ENCODE measurements at regions not wholly inside any gene's neighbourhood (a gene's known extent, or its start where the extent isn't known, plus 50 kb on each side); places are given as distances from the start of the nearest gene placed in this dataset.

- no peak for DNase-seq
Measured at GRCh38 chr4:171629182-171629581, 184.0 kb upstream of the GALNTL6 start.

DNA sequence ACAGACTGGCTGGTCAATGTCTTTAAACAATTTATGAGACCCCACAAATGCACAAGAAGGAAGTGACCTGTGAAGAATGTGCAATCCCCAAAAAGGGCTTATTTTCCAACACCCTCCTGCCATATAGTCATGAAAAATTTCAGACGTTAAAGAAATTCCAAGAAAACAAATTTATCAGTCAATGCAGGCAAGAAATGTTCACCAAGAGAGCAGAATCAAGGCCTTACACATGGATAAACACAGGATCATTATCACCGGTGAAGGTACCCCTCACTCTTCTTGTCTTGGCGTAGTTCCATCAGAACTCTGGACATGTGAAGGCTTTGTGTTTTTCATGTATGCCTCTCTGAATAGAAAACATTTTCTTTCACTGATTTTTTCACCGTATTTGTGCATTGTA is 186.7 kb upstream of the GALNTL6 start:
- DNase-seq: no peak

DNA sequence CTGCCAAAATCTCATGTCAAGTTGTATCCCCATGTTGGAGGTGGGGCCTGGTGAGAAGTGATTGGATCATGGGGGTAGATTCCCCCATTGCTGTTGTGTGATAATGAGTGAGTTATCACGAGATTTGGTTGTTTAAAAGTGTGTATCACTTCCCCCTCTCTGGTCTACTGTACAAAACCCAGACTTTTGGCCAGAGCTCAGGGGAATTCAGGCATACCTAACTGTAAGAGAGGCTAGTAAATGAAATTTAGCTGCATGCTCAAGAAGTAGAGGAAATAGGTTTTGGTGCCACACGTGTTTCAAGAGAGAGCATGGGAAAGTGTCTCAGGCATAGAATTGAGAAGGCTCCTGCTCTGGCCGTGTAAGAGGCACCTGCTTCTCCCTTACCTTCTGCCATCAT is 190.5 kb upstream of the GALNTL6 start:
- no peak for DNase-seq

DNA sequence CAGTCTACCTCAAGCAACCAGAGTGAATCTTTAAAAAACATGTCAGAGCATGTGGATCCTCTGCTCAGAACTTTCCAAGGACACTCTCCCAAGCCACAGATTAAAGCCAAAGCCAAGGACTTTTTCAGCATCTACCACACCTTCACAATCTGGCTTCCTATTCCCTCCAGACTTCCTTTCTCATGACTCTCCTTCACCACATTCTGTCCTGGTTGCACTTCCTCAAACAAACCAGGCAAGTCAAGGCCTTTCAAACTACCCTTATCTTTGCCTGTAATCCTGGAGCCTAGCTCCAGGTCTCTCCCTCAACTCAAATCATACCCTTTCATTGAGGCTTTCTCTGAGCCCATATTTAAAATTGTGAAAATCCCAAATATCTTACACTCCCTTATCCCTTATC is 191.6 kb upstream of the GALNTL6 start:
- DNase-seq: no peak

DNA sequence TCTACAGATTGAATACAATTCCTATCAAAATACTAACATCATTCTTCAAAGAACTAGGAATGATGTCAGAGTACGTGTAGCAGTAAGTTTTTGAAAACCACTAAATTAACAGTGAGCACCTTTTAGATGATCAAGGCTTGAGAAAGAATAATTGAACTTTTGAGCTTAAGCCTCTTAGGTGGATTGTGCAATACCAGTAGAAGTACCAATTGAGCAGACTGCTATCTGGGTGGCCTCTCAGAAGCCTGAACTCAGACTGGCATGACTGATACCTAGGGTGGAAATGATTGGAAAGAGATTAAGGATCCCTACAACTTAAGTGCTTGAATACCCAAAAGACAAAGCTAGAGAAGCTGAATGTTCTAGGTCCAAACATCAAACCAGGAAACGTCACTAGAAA is 200.3 kb upstream of the GALNTL6 start:
- no peak for DNase-seq

DNA sequence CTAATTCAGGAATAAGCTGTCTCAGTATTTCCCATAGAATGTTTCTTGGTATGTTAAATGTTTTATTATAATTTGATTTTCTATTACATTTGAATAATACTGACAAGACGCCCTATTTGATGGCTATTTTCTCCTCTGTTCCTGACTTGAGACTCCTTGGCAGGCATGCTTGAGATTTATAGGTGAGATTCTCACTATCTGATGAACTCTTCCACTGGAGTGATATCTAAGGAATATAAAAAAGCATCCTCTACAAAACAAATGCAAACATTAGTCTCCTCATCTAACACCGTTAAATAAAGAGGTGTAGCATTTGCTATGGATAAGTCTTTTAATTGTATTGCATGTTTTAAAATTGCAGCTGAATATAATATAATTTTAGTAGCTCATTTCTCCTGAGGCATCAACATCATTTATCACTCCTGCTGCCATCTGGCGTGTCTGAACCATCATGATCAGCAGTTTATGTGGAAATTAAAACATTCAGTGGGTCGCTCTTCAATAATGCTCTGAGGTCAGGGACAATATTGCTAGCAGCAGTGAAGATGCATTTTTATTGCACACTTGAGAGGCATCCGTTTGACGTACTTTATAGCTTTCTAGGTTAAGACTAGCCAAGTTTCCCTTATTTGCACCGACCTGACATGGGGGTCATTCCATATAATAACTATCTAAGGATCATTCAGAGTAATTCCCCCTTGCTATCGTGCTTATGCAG is 210.4 kb upstream of the GALNTL6 start:
- no peak for DNase-seq

DNA sequence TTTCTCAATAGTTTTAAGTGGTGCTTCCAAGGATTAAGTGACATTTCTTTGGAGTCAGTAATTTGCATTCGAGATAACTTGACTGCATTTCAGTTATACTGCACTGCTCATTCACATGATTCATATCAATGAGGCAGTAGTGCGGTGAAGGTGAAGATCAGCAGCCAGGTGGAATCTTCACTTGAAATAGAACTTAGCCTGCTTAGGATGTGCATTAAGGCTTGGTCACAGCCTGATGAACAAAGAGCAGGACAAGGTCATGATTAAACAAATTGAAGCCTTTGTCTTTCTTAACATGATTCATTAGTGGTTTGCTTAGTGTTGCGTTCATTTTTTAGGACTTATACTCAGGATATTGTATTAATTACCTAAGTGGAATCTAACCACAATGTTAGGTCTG is 212.1 kb upstream of the GALNTL6 start:
- DNase-seq: no peak

DNA sequence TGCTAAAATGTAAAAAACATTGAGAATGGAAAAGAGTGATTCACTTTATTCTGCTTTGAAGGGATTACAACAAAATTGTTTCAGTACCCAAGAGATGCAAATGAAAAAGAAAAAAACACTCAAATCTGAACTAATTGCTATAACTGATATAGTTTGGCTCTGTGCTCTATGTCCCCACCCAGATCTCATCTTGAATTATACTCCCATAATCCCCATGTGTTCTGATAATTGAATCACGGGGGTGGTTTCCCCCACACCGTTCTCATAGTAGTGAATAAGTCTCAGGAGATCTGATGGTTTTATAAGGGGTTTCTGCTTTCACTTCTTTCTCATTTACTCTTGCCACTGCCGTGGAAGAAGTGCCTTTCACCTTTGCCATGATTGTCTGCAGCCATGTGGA is 213.6 kb upstream of the GALNTL6 start:
- DNase-seq: no peak

DNA sequence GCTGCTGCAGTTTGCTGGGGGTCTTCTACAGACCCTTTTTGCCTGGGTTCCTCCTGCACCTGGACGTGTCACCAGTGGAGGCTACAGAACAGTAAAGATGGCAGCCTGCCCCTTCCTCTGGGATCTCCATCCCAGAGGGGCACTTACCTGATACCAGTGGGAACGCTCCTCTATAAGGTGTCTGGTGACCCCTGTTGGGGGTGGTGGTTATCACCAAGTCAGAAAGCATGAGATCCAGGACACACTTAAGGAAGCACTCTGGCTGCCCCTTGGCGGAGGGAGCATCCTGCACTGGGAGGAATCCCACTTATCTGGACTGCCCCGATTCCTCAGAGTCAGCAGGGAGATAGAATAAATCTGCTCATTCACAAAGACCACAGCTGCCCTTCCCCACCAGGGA is 218.9 kb upstream of the GALNTL6 start:
- no peak for DNase-seq

- DNase-seq: no peak
Measured at GRCh38 chr4:171590716-171591115, 222.5 kb upstream of the GALNTL6 start.

DNA sequence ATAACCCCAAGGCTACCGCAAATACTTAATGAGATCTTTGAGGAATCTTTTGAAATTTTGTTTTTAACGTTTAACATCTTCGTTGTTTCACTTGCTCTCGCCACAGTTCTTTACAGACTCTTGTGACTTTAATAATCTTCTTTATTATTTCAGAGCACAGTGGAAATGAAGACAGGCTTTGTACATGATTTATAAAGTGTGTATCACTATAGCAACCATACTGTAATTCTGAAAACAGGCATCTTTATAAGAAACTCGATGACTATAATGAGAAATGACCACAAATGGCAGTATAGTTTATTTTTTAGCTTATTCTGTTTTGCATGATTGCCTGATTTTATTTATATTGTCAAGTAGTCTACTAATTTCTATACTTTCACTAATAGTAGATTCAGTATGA is 224.4 kb upstream of the GALNTL6 start:
- DNase-seq: no peak

- DNase-seq: no peak
Measured at GRCh38 chr4:171588051-171588545, 225.1 kb upstream of the GALNTL6 start.

DNA sequence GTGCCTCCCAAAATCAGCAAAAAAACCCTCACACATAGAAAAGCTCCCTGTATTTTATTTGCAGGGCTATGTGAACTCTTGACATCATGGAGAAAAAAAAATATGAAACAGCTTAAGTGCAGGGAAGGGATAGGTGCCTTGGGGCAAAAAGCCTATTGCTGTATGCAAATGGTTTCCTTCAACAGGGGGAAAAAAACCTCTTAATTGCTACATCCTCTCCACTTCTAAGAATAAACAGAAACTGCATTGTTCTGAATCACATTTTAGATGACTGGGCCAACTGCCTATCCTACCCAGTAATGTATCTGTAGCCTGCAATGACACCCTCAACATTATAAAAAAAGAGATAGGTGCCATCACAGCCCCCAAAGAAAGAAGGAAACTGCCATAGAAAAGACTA is 229.4 kb upstream of the GALNTL6 start:
- no peak for DNase-seq

- DNase-seq: no peak
Measured at GRCh38 chr4:171582961-171583581, 230.1 kb upstream of the GALNTL6 start.

- no peak for DNase-seq
Measured at GRCh38 chr4:171573181-171573580, 240.0 kb upstream of the GALNTL6 start.

DNA sequence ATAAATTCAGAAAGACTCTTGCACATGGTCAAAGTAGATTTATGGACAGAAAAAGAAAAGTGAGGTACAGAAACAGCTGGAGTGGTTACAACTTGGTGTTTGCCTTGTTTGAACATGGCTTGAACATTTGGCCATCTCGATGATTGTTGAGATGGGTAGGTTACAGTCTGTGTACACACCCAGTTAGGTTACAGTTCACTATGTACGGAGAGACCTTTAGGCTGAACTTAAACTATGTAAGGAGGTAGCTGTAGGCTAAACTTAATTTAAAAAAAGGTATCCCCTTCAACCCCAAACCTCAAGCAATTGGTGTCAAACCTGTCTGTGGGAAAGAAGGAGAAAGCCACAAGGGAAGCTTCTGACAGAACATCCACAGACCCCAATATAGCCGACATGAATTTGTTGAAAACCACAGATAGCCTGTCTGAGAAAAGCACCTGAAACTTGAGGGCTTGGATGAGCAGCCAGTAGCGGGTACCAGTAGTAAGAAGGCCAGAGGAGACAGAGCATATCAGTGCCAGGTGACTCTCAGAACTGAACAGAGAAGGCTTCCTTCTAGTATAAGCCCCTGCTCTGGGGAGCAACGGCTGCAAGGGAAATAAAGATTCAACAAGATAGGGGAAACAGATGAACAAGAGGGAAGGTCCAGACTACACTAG is 247.9 kb upstream of the GALNTL6 start:
- no peak for DNase-seq

DNA sequence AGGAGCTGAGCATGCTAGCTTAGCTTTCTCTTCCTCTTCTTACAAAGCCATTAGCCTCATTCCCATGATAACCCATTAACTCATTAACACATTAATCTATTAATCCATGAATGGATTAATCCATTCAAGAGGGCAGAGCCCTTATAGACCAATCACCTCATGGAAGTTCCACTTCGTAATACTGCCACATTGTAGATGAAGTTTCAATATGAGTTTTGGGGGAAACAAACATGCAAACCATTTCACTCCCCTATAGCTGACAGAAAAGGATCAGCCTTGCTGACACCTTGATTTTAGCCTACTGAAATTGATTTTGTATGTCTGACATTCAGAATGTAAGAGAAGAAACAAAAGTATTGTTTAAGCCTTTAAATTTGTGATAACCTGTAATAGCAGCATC is 251.8 kb upstream of the GALNTL6 start:
- no peak for DNase-seq

DNA sequence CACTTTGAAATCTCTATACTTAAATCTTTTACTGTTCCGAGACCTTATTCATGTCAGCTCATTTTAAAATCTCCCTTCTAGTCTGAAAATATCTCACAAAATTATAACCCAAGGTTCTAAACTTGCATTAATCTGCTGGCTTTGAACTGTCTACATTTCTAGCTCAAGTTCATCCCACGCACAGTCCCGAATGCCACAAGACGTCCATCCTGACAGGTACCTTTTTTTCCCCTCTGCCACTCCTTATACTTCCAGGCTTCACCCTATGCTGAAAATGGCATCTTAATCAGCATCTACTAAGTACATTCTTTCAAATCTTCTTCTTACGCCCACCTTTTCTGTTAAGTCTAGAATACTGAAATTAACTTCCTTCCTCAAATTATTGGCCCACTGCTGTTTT is 259.2 kb upstream of the GALNTL6 start:
- no peak for DNase-seq

- DNase-seq: no peak
Measured at GRCh38 chr4:171542640-171543039, 270.6 kb upstream of the GALNTL6 start.

- DNase-seq: no peak
Measured at GRCh38 chr4:171538601-171539100, 274.6 kb upstream of the GALNTL6 start.

DNA sequence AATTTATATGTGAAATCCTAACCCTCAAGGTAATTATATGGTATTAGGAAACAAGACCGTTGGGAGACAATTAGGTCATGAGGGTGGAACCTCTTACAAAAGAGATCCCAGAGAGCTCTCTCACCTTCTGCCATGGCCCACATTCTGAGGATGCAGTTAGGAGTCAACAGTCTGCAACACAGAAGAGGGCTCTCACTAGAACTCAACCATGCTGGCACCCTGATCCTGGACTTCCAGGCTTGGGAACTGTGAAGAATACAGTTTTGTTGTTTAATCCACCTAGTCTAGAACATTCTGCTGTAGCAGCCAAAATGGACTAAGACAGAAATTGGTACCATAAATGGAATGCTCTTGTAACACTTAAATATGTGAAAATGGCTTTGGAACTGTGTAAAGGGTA is 278.8 kb upstream of the GALNTL6 start:
- no peak for DNase-seq

DNA sequence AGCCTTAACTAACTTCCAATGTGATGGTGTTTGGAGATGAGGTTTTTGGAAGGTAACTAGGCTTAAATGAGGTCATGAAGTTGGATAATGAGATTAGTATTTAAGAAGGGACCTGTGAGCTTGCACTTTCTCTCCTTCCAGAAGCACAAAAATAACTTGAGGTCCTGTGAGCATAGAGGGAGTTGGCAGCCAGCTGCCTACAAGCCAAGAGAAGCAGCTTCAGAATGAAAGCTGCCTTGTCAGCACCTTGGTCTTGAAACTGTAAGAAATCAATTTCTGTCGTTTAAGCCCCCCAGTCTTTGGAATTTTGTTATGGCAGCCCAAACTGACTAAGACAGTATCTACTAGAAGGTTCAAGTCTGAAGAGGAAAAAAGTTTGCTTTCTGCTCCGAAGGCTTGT is 280.2 kb upstream of the GALNTL6 start:
- no peak for DNase-seq

- no peak for DNase-seq
Measured at GRCh38 chr4:171524903-171525302, 288.3 kb upstream of the GALNTL6 start.

GRCh38 chr4:171521726-171522125 is 291.5 kb upstream of the GALNTL6 start:
- DNase-seq: no peak
